SK-N-MC (cell line): ENCODE measurements at regions not wholly inside any gene's neighbourhood (a gene's known extent, or its start where the extent isn't known, plus 50 kb on each side); places are given as distances from the start of the nearest gene placed in this dataset.

Experiments
- DNase-seq: peaks from one replicate; pipeline ENCODE4 v3.0.0-alpha.2; 2011; ENCODE audit warnings: low read depth, low spot score
- H3K27ac ChIP-seq: fragments of 200-600 bp; sonication (generic); 2 replicates; pipeline ENCODE4 v1.5.1; 2016; ENCODE audit warnings: mixed run types
- H3K36me3 ChIP-seq: fragments of 200-600 bp; sonication (generic); 2 replicates; pipeline ENCODE4 v1.6.1; 2017; ENCODE audit warnings: antibody characterized with exemption, low read length, mixed read lengths; ENCODE audit not compliant: insufficient read depth
- H3K4me3 ChIP-seq: fragments of 200-600 bp; sonication (generic); 2 replicates; pipeline ENCODE4 v1.5.1; 2016
- H3K9ac ChIP-seq: fragments of 200-600 bp; sonication (generic); 2 replicates; pipeline ENCODE4 v1.8.0; 2017; ENCODE audit warnings: mixed run types, mixed read lengths; ENCODE audit not compliant: insufficient read length
- H3K9me3 ChIP-seq: fragments of 200-600 bp; sonication (generic); 2 replicates; pipeline ENCODE4 v1.6.1; 2017; ENCODE audit warnings: low read depth, mild to moderate bottlenecking, antibody characterized with exemption, low read length, moderate library complexity, mixed read lengths
- EZH2 ChIP-seq: fragments of 200-600 bp; sonication (generic); IDR thresholded peaks from one replicate; pipeline ENCODE4 v1.6.1; 2017; ENCODE audit warnings: antibody characterized with exemption
- FOXP2 ChIP-seq: optimal IDR thresholded peaks from 2 replicates; pipeline ENCODE3; 2011; ENCODE audit warnings: mild to moderate bottlenecking, moderate library complexity; ENCODE audit not compliant: insufficient read depth; ENCODE audit errors: extremely low read length, control extremely low read depth
- POLR2AphosphoS5 ChIP-seq: IDR thresholded peaks from 2 replicates; pipeline ENCODE4 v1.6.1; 2012; ENCODE audit warnings: mild to moderate bottlenecking, low read depth, low read length, borderline replicate concordance

- Histone ChIP-seq H3K9ac (no peak overlapping the region), H3K4me3 (no peak overlapping the region)
Observed at GRCh38 chr15:45885801-45886200, 251.0 kb downstream of the SQOR start.

GRCh38 chr15:45891766-45892165 lies 256.9 kb downstream of the SQOR start:
- no peak overlapping the region for H3K27ac ChIP-seq
- DNase-seq = no peak
- no peak for TF ChIP-seq FOXP2
- TF ChIP-seq EZH2 = no peak
- no peak for TF ChIP-seq POLR2AphosphoS5
- no peak overlapping the region for H3K4me3 ChIP-seq
- no peaks in the 10 kb centered on the region for H3K9me3 ChIP-seq
- H3K9ac ChIP-seq = no peak overlapping the region
- H3K36me3 ChIP-seq = no peaks in the 10 kb centered on the region

More at GRCh38 chr15:45885801-45886200, 251.0 kb downstream of the SQOR start:
- no peaks in the 10 kb centered on the region for H3K9me3 ChIP-seq
- TF ChIP-seq EZH2 (no peak), FOXP2 (no peak), POLR2AphosphoS5 (no peak)
- no peak for DNase-seq
- H3K36me3 ChIP-seq = no peaks in the 10 kb centered on the region
- H3K27ac ChIP-seq = no peak overlapping the region

GRCh38 chr15:45892182-45892581 lies 257.4 kb downstream of the SQOR start:
- no peaks in the 10 kb centered on the region for H3K9me3 ChIP-seq
- DNase-seq = no peak
- no peaks in the 10 kb centered on the region for H3K36me3 ChIP-seq
- no peak overlapping the region for H3K9ac ChIP-seq
- no peak overlapping the region for H3K4me3 ChIP-seq
- no peak for TF ChIP-seq POLR2AphosphoS5
- TF ChIP-seq FOXP2 = no peak
- no peak for TF ChIP-seq EZH2
- no peak overlapping the region for H3K27ac ChIP-seq

- no peak for TF ChIP-seq FOXP2
- Histone ChIP-seq H3K9ac (no peak overlapping the region), H3K4me3 (no peak overlapping the region), H3K36me3 (no peaks in the 10 kb centered on the region), H3K27ac (no peak overlapping the region), H3K9me3 (no peaks in the 10 kb centered on the region)
- DNase-seq = no peak
Observed at GRCh38 chr15:45903283-45903682, 268.5 kb downstream of the SQOR start.

- Histone ChIP-seq H3K9ac (no peak overlapping the region), H3K4me3 (no peak overlapping the region), H3K36me3 (no peaks in the 10 kb centered on the region), H3K27ac (no peak overlapping the region), H3K9me3 (no peaks in the 10 kb centered on the region)
- no peak for TF ChIP-seq FOXP2
- no peak for TF ChIP-seq EZH2
- no peak for TF ChIP-seq POLR2AphosphoS5
- DNase-seq = no peak
Observed at GRCh38 chr15:45904019-45904418, 269.2 kb downstream of the SQOR start.

GRCh38 chr15:45906230-45906629 lies 271.4 kb downstream of the SQOR start:
- no peak for DNase-seq
- TF ChIP-seq EZH2 (no peak), FOXP2 (no peak), POLR2AphosphoS5 (no peak)
- no peak overlapping the region for H3K4me3 ChIP-seq

GRCh38 chr15:45910671-45911070 lies 275.8 kb downstream of the SQOR start:
- H3K9ac ChIP-seq = no peak overlapping the region
- H3K4me3 ChIP-seq = no peak overlapping the region
- TF ChIP-seq EZH2 = no peak
- no peak for TF ChIP-seq FOXP2
- TF ChIP-seq POLR2AphosphoS5 = no peak

More at GRCh38 chr15:45906230-45906629, 271.4 kb downstream of the SQOR start:
- Histone ChIP-seq H3K9ac (no peak overlapping the region), H3K9me3 (no peaks in the 10 kb centered on the region), H3K36me3 (no peaks in the 10 kb centered on the region), H3K27ac (no peak overlapping the region)

GRCh38 chr15:45913451-45913850 lies 278.6 kb downstream of the SQOR start:
- Histone ChIP-seq H3K4me3 (no peak overlapping the region), H3K36me3 (no peaks in the 10 kb centered on the region), H3K9ac (no peak overlapping the region), H3K9me3 (no peaks in the 10 kb centered on the region), H3K27ac (no peak overlapping the region)
- TF ChIP-seq FOXP2 (no peak), EZH2 (no peak), POLR2AphosphoS5 (no peak)
- DNase-seq = no peak

More at GRCh38 chr15:45910671-45911070, 275.8 kb downstream of the SQOR start:
- no peaks in the 10 kb centered on the region for H3K36me3 ChIP-seq
- H3K27ac ChIP-seq = no peak overlapping the region
- DNase-seq = no peak
- H3K9me3 ChIP-seq = no peaks in the 10 kb centered on the region

- Histone ChIP-seq H3K36me3 (no peaks in the 10 kb centered on the region), H3K4me3 (no peak overlapping the region), H3K27ac (no peak overlapping the region), H3K9me3 (no peaks in the 10 kb centered on the region), H3K9ac (no peak overlapping the region)
- no peak for DNase-seq
- no peak for TF ChIP-seq POLR2AphosphoS5
- no peak for TF ChIP-seq FOXP2
- TF ChIP-seq EZH2 = no peak
Observed at GRCh38 chr15:45914425-45914824, 279.6 kb downstream of the SQOR start.

GRCh38 chr15:45918839-45919238 lies 284.0 kb downstream of the SQOR start:
- no peaks in the 10 kb centered on the region for H3K36me3 ChIP-seq
- TF ChIP-seq FOXP2 = no peak
- TF ChIP-seq EZH2 = no peak
- no peak overlapping the region for H3K4me3 ChIP-seq
- H3K9me3 ChIP-seq = no peaks in the 10 kb centered on the region
- H3K9ac ChIP-seq = no peak overlapping the region
- no peak for DNase-seq
- no peak overlapping the region for H3K27ac ChIP-seq
